Fibroblast of villous mesenchyme (primary cell): ENCODE measurements at regions not wholly inside any gene's neighbourhood (a gene's known extent, or its start where the extent isn't known, plus 50 kb on each side); places are given as distances from the start of the nearest gene placed in this dataset.

Experiments used
- DNase-seq: peaks from one replicate; pipeline ENCODE4 v3.0.0-alpha.2; 2010; ENCODE audit warnings: low read depth
- H3K4me3 ChIP-seq: 2 replicates; pipeline ENCODE4 v1.5.1; 2011; ENCODE audit warnings: low read depth, mild to moderate bottlenecking, low read length
- TF ChIP-seq, protein P1 (sequence below): IDR thresholded peaks from 2 replicates; pipeline ENCODE4 v1.5.1; 2012; ENCODE audit warnings: low read depth, mild to moderate bottlenecking, low read length; ENCODE audit not compliant: insufficient read depth

DNA sequence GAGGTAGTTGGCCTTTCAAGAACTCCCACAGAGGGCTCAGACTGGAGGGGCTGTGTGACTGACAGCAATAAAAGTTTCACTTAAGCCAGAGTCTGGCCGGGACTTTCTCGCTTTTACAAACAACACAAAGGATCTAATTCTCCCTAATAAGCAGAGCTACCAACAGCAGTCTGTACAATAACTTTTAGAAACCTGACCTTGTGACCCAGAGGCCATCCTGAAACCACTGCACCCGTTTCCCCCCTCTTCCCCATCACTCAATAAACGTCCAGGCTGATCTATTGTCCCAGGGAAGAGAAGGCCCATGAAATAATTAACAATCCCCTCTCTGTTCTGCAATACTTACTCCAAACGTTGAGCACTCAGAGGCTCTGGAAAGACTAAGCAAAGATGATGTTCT is 442.4 kb downstream of the ZIC3 start:
- TF ChIP-seq, protein P1, sequence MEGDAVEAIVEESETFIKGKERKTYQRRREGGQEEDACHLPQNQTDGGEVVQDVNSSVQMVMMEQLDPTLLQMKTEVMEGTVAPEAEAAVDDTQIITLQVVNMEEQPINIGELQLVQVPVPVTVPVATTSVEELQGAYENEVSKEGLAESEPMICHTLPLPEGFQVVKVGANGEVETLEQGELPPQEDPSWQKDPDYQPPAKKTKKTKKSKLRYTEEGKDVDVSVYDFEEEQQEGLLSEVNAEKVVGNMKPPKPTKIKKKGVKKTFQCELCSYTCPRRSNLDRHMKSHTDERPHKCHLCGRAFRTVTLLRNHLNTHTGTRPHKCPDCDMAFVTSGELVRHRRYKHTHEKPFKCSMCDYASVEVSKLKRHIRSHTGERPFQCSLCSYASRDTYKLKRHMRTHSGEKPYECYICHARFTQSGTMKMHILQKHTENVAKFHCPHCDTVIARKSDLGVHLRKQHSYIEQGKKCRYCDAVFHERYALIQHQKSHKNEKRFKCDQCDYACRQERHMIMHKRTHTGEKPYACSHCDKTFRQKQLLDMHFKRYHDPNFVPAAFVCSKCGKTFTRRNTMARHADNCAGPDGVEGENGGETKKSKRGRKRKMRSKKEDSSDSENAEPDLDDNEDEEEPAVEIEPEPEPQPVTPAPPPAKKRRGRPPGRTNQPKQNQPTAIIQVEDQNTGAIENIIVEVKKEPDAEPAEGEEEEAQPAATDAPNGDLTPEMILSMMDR, result no peak
- DNase-seq, result no peak
- no peak overlapping the region for H3K4me3 ChIP-seq

DNA sequence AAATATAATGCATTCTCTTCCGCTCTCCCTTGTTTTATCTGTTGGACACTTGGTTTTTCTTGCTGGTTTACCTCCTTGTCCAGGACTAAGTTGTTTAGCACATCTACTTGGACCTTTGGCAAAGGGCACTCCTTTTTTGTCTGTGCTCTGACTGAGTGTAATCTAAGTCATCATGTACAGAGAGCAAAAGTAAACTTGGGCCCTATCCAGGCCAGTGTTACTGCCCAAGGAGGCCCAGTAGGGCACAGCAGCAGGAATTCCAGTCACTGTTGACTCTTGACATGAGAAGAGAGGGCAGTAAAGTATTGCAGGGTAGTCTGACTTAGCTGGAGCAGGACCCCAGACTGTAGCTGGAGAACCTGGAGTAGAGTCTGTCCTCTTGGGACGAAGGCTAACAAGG is 445.5 kb downstream of the ZIC3 start:
- TF ChIP-seq, protein P1, result no peak
- no peak for DNase-seq
- no peak overlapping the region for H3K4me3 ChIP-seq

- no peak overlapping the region for H3K4me3 ChIP-seq
- no peak for DNase-seq
- TF ChIP-seq, protein P1, result no peak
Measured at GRCh38 chrX:138014577-138014976, 448.6 kb downstream of the ZIC3 start.

- no peak for DNase-seq
- TF ChIP-seq, protein P1, result no peak
- H3K4me3 ChIP-seq, result no peak overlapping the region
Measured at GRCh38 chrX:138018145-138018799, 452.3 kb downstream of the ZIC3 start.

- H3K4me3 ChIP-seq, result no peak overlapping the region
- no peak for DNase-seq
- TF ChIP-seq, protein P1, result no peak
Measured at GRCh38 chrX:138020941-138021340, 455.0 kb downstream of the ZIC3 start.

DNA sequence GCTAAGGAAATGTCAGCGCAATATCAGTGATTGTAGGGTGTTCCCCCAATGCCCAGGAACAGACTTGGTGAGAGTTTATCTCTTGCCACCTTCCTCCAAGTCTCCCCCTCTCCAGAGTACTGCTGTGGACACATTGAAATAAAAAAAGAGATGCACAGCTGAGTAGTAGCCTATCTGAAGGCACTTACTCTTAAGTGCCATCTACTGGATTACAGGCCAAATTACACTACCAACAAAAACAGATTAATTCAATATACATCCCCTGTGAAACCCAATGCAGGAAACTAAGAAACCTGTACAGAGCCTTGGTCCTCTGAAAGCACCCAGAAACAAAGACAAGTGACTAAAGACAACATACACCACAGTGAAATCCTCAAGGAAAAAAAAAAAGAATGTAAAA is 460.3 kb downstream of the ZIC3 start:
- TF ChIP-seq, protein P1, result no peak
- no peak for DNase-seq

DNA sequence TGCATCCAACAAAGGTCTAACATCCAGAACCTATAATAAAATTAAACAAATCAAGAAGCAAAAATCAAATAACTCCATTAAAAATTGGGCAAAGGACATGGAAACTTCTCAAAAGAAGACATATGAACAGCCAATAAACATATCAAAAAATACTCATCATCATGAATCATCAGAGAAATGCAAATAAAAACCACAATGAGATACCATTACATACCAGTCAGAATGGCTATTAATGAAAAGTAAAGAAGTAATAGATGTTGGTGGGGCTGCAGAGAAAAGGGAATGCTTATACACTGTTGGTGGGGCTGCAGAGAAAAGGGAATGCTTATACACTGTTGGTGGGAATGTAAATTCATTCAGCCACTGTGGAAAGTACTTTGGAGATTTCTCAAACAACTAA is 465.8 kb downstream of the ZIC3 start:
- no peak overlapping the region for H3K4me3 ChIP-seq
- TF ChIP-seq, protein P1, result no peak
- DNase-seq, result no peak

More for the DNA sequence above, 460.3 kb downstream of the ZIC3 start:
- no peak overlapping the region for H3K4me3 ChIP-seq
